Activated naive CD4-positive, alpha-beta T cell treated with anti-CD3 and anti-CD28 coated beads, Interleukin-2, amount 50 U/mL, for 72 hours (primary cell): ENCODE measurements at regions not wholly inside any gene's neighbourhood (a gene's known extent, or its start where the extent isn't known, plus 50 kb on each side); places are given as distances from the start of the nearest gene placed in this dataset.
"Not testable (repeated sequence)": the region's sequence is repeated elsewhere in the genome, so short reads cannot be mapped to it uniquely, and the experiment has no call there.

Source experiments
- ATAC-seq, 2 donors: fragments of 150-1000 bp; cut with Tn5 transposase; 2 replicates each; pipeline ENCODE4 v1.10.0; 2021; ENCODE audit warnings: mild to moderate bottlenecking in 2 of 2, moderate library complexity in 2 of 2
- DNase-seq, 2 donors: peaks; one replicate each; pipeline ENCODE4 v3.0.0; 2021 to 2022; ENCODE audit warnings: low spot score in 2 of 2
- H3K27ac Mint-ChIP-seq, 2 donors: one replicate each; pipeline ENCODE4 v1.8.0; 2022; ENCODE audit warnings: mild to moderate bottlenecking in 2 of 2, mixed read lengths in 2 of 2
- H3K36me3 Mint-ChIP-seq, 2 donors: one replicate each; pipeline ENCODE4 v1.8.0; 2022; ENCODE audit warnings: mixed read lengths in 2 of 2
- H3K9me3 Mint-ChIP-seq, 2 donors: one replicate each; pipeline ENCODE4 v1.8.0; 2022; ENCODE audit warnings: mixed read lengths in 2 of 2

DNA sequence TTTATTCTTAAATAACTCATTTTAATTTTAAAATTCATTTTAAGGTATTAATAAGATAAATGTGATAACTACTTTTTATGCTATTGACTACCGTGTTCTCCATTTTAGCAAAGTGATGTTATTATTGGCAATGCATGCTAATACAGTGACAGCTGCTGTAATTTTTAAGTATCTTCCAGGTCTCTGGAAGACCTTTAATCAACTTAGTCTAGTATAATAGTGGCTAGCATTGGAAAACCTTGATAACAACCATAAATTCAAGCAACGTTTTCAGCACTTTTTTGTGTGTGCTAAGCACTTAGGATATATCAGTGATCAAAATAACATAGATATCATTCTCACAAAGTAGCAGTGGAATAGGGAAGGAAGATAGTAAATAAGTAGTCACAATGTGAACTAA is 230.9 kb upstream of the MAGI2 start:
- H3K9me3 Mint-ChIP-seq: peaks cover 5 to 28% of the 10 kb centered on the region in 2 donors
- no peak for ATAC-seq

DNA sequence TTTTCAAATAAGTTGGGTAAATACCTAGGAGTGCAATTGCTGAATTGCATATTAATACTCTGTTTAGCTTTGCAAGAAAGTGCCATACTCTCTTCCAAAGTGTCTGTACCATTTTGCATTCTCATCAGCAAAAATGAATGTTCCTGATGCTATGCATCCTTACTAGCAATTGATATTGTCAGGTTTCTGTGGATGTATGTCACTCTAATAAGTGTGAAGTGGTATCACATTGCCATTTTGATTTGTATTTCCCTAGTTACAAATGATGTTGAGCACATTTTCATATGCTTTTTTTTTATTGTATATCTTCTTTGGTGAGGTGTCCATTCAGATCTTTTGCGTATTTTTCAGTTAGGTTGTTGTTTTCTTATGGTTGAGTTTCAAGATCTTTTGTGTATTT is 230.4 kb upstream of the MAGI2 start:
- DNase-seq (no peak), ATAC-seq (no peak)
- H3K36me3 Mint-ChIP-seq: no peaks in the 10 kb centered on the region
- peaks cover 5 to 28% of the 10 kb centered on the region in 2 donors for H3K9me3 Mint-ChIP-seq
- H3K27ac Mint-ChIP-seq: no peak overlapping the region

More for the DNA sequence above, 230.9 kb upstream of the MAGI2 start:
- Mint-ChIP-seq H3K27ac (no peak overlapping the region), H3K36me3 (no peaks in the 10 kb centered on the region)
- no peak for DNase-seq

DNA sequence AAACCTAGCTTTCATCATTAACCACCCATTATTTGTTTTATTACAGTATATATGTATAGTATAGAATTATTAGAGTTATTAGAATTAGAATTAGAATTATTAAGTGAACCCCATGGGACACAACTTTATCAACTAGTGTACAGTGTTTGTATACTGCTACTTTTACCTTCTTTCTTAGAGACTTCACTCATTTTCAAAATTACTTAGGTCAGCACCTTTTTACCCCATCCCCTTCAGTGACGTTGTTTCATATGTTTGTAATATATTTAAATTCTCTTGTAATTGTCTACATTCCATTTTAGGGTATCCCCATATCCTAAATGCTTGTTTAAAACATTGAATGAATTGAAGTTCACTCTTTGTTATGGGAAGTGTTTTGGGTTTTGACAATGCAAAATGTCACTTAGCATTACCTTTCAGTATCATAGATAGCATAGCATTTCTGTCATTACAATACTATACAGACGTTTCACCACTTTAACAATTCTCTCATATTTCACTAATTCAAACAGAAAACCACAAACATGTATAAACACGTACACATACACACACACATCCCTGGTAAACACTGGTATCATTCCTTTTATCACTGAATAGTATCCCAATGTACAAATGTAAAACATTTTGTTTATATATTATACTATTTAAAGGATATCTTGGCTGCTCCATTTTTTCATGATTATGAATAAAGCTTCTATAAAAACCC is 229.9 kb upstream of the MAGI2 start:
- ATAC-seq: no peak
- Mint-ChIP-seq H3K36me3 (no peaks in the 10 kb centered on the region), H3K9me3 (peaks cover 5 to 28% of the 10 kb centered on the region in 2 donors), H3K27ac (no peak overlapping the region)
- no peak for DNase-seq

DNA sequence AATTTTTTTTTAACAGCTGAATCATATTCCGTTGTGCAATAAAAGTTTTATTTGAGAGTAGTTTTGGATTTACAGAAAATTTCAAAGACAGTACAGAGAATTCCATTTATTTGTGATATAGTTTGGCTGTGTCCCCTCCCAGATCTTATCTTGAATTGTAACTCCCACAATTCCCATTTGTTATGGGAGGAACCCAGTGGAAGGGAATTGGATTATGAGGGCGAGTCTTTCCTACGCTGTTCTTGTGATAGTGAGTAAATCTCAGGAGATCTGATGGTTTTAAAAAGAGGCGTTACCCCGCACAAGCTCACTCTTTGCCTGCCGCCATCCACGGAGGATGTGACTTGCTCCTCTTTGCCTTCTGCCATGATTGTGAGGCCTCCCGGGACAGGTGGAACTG is 228.0 kb upstream of the MAGI2 start:
- ATAC-seq: no peak
- Mint-ChIP-seq H3K36me3 (no peaks in the 10 kb centered on the region), H3K9me3 (peaks cover 5 to 24% of the 10 kb centered on the region in 2 donors), H3K27ac (no peak overlapping the region)
- DNase-seq: no peak

DNA sequence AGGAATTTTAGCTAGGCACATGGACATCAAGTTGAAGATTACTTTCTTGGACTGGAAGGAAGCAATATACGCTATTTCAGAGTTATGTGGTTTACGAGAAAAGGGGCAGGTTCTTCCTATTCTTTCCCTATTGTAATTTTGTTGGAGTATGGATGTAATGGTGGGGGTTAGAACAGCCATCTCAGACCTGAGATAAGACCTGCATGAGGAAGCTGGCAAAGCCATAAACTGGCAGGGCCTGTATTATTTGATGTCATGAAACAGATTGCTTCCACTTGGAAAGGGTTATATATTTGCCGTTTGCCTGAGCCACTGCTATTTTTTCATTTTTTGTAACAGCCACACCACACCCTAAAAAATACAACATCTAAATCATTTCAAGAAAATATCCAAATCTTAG is 220.5 kb upstream of the MAGI2 start:
- ATAC-seq (no peak), DNase-seq (no peak)
- Mint-ChIP-seq H3K9me3 (peaks cover 5 to 7% of the 10 kb centered on the region in 2 donors), H3K27ac (no peak overlapping the region), H3K36me3 (peaks cover 5 to 6% of the 10 kb centered on the region in 2 donors)

DNA sequence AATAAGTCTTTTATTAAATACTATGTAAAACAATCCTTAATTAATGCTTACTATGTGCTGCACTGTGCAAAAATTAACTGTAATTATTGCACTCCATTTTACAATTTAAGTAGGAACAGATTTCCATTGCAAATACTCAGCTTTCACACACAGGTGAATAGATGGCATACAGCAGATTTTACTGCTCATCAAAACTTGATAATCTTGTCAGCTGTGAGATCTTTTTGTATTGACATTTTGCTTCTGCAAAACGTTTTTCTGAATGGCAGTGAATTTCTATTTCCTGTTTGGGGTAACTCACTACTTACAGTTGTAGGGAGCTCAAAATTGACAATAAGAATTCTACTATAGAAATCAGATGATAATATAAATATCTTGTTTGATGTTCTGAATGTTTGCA is 220.0 kb upstream of the MAGI2 start:
- ATAC-seq (no peak), DNase-seq (no peak)
- peaks cover 5 to 7% of the 10 kb centered on the region in 2 donors for H3K9me3 Mint-ChIP-seq

DNA sequence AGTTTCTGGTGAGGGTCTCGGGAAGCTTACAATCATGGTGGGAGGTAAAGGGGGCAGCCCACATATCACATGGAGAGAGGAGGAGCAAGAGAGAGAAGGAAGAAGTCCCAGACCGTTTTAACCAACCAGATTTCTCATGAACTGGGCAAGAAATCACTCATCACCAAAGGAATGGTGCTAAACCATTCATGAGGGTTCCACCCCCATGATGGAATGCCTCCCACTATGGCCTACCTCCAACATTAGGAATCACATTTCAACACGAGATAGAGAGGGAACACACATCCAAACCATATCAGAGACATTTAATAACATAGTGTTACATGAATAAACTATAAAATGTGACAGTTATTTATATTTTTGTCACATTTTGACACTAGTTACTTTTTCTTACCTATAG is 214.8 kb upstream of the MAGI2 start:
- no peak overlapping the region for H3K27ac Mint-ChIP-seq
- ATAC-seq: no peak
- H3K36me3 Mint-ChIP-seq: peaks cover 5 to 6% of the 10 kb centered on the region in 2 donors
- DNase-seq: no peak
- peaks cover 11 to 22% of the 10 kb centered on the region in 2 donors for H3K9me3 Mint-ChIP-seq

More for the DNA sequence above, 220.0 kb upstream of the MAGI2 start:
- Mint-ChIP-seq H3K27ac (no peak overlapping the region), H3K36me3 (peaks cover 5 to 6% of the 10 kb centered on the region in 2 donors)

DNA sequence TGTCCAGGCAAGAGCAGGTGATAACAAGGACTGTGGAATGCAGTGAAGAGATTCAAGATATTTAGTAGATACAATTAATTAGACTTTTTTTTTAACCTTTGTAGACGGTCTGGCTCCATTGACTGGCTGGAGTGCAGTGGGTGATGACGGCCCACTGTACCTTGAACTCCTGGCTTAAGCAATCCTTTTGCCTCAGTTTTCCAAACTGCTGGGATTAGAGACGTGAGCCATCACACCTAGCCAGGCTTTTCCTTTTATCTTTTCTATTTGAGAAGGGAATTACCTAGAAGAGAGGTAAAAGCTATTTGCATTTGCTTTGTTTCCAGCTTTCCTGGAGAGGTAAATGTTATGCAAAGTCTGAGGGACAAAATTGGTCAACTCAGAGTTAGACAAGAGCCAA is 213.0 kb upstream of the MAGI2 start:
- peaks cover 5 to 6% of the 10 kb centered on the region in 2 donors for H3K36me3 Mint-ChIP-seq
- H3K9me3 Mint-ChIP-seq: peaks cover 11 to 22% of the 10 kb centered on the region in 2 donors
- ATAC-seq (no peak), DNase-seq (no peak)
- H3K27ac Mint-ChIP-seq: no peak overlapping the region

DNA sequence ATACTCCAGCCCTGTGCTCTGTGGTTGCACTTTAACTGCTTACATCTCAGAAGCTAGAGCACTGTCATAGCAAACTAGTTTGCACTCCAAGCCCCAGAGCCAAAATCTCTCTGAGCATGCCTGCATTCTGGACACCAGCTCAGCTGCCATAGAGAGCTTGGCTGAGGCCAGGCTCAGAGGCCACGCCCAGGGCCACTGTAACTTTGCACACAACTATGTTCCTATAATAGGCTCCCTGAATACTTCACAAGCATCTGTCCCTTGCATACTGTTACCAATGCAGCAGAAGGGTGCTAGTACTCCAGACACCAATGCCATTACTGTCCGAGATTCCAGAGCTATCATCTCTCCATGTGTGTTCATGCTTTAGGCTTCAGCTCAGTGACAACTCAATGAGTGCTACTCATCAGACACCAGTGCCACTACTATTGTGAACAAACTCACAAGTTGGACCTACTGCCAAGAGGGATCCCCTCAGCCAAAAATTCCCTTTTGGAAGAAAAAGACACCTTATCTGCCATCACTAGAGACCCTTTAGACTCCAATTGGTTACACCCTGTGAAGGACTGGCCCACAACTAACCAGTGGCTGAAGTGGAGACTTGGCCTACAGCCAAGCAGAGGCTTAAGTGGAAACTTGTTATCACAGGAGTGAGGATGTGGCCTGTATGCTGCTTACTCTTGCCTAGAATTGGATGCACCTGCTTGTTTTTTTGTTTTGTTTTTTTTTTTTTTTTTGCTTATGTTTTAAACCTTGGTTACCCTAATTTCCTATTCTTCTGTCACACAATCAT is 211.6 kb upstream of the MAGI2 start:
- no peak for DNase-seq
- Mint-ChIP-seq H3K9me3 (peaks cover 11 to 22% of the 10 kb centered on the region in 2 donors), H3K36me3 (peaks cover 5 to 6% of the 10 kb centered on the region in 2 donors), H3K27ac (no peak overlapping the region)
- ATAC-seq: no peak

DNA sequence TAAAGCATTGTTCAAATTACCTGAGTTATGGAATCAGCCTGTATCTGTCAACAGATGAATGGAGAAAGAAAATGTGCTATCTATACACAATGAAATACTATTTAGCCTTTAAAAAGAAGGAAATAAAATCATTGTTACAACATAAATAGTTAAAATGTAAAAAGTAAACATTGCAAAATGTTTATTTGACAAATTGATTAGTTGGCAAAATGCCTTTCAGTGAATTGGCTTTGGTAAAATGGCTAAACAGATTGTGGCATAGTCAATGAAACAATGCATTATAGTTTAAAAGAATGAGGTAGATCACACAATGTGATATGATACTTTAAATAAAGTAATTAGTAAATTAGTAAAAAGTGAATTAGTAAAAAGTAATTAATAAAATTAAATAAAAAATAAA is 204.8 kb upstream of the MAGI2 start:
- Mint-ChIP-seq H3K36me3 (no peaks in the 10 kb centered on the region), H3K27ac (no peak overlapping the region), H3K9me3 (no peaks in the 10 kb centered on the region)
- ATAC-seq (no peak), DNase-seq (no peak)

DNA sequence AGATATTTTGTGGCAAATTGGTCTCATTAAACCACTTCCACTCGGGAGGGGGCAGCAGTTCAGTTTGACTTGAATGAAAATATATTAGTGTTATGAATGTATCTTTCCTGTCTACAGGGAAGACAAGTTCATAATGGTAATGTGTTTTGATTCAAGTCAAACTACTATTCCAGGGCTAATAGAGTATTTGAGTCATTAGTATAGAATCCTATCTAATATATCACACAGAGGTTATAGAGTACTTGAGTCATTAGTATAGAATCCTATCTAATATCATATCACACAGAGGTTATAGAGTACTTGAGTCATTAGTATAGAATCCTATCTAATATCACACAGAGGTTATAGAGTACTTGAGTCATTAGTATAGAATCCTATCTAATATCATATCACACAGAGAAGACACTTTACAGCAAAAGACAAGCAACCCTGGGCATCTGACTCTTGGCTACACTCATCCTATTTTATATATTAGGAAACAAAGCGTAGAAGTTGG is 199.7 kb upstream of the MAGI2 start:
- Mint-ChIP-seq H3K36me3 (no peaks in the 10 kb centered on the region), H3K9me3 (no peaks in the 10 kb centered on the region), H3K27ac (no peak overlapping the region)
- ATAC-seq: no peak
- DNase-seq: no peak

DNA sequence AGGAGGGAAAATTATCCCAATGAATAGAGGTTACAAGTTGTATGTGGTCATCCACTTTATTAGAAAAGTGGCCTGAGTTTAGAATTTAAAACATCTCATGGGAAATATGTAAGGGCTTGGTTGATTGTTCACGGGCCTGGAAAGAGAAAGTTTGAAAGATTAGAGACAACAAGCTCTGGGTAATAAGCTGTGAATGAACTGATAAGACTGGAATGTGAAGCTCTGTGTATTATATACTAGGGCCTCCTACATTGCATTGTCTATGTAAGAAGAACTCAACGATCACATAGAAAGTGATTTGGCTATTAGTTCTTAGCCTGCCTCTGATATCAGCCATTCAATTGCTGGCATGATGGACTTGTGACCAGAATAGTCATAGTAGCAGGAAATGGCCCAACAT is 199.2 kb upstream of the MAGI2 start:
- Mint-ChIP-seq H3K27ac (no peak overlapping the region), H3K9me3 (no peaks in the 10 kb centered on the region), H3K36me3 (no peaks in the 10 kb centered on the region)
- ATAC-seq (no peak), DNase-seq (no peak)

DNA sequence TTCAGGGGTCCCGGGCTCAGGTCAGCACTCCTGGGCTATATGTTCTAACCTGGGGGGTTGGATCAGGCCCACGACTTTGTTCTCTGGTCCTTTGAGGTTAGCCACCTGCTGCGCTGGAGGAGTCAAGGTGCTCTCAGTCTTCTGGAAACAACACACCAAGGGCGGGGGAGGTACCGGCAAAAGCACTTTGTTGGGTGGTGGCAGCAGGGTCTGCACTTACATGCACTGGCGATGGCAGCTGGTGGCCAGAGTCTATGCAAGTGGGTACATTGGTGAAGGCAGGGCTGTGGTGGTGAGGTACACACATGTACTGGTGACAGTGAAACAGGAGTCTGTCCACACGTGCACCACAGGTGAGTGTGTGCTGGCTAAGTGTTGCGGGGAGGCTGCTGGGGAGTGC is 194.2 kb upstream of the MAGI2 start:
- no peak for ATAC-seq
- Mint-ChIP-seq H3K9me3 (peaks cover 0 to 7% of the 10 kb centered on the region in 2 donors), H3K27ac (no peak overlapping the region), H3K36me3 (no peaks in the 10 kb centered on the region)
- no peak for DNase-seq

DNA sequence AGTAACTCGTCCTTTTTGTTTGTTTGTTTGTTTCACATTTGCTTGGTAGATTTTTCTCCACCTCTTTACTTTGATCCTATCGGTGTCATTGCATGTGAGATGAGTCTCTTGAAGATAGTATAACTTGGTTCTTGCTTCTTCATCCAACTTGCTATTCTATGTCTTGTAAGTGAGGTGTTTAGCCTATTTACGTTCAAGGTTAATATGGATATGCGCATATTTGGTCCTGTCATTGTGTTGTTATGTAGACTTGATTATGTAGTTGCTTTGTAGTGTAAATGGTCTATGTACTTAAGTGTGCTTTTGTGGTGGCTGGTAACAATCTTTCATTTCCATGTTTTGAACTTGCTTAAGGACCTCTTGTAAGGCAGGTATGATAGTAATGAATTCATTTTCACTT is 192.8 kb upstream of the MAGI2 start:
- H3K36me3 Mint-ChIP-seq: no peaks in the 10 kb centered on the region
- DNase-seq: no peak
- peaks cover 0 to 7% of the 10 kb centered on the region in 2 donors for H3K9me3 Mint-ChIP-seq
- ATAC-seq: no peak
- H3K27ac Mint-ChIP-seq: no peak overlapping the region

DNA sequence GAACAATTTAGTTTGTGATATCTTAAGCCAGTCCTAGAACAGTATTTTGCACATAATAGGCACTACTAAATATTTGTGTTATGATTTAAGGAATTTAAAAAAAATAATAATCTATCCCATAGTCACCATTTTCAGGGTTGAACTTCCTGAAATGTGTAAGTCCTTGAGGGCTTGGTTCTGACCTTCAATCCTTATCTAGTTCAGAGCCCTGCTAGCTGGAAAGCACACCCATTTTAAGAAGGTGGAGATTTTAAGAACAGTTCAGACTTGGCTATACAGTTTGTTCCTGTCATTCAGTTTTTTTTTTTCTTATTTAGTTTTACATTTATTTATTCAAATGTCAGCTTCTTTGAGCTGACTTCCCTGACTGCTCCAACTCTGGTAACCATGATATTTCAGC is 183.4 kb upstream of the MAGI2 start:
- no peak for ATAC-seq
- peaks cover 0 to 4% of the 10 kb centered on the region in 2 donors for H3K9me3 Mint-ChIP-seq
- no peaks in the 10 kb centered on the region for H3K36me3 Mint-ChIP-seq

DNA sequence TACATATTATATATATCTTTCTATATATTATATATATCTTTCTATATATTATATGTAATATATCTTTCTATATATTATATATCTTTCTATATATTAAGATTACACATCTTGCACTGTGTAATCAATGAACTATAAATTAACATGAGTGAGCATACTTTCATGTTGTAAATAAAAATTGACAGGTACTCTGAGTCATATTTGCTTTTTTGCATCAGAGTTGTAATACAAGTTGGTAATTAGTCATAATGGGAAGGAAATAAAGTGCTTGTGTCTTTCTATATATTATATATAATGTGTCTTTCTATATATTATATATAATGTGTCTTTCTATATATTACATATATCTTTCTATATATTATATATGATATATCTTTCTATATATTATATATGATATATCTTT is 172.5 kb upstream of the MAGI2 start:
- ATAC-seq, H3K9me3 Mint-ChIP-seq: not testable (repeated sequence)

More for the DNA sequence above, 183.4 kb upstream of the MAGI2 start:
- DNase-seq: no peak
- no peak overlapping the region for H3K27ac Mint-ChIP-seq

DNA sequence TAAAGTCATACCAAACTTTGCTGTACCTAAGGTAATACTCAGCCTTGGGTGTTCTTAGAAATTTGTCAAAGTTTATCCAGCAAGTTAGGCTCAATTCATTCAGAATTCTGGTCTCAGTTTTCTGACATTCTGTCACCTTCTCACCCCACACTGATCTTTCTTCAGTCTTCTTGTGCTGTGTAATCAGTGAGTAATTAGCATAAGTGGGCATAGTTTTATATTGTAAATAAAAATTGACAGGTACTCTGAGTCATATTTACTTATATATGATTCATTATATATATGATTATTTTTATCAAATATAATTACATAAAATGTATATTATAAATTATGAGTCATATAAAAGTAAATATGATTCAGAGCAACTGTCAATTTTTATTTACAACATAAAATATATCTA is 170.9 kb upstream of the MAGI2 start:
- no peaks in the 10 kb centered on the region for H3K36me3 Mint-ChIP-seq
- DNase-seq (no peak), ATAC-seq (no peak)
- no peak overlapping the region for H3K27ac Mint-ChIP-seq
- H3K9me3 Mint-ChIP-seq: peaks cover 0 to 4% of the 10 kb centered on the region in 2 donors

More for the DNA sequence above, 172.5 kb upstream of the MAGI2 start:
- not testable (repeated sequence) for H3K36me3 Mint-ChIP-seq, DNase-seq, H3K27ac Mint-ChIP-seq
